ENCODE measurements at regions not wholly inside any gene's neighbourhood (a gene's known extent, or its start where the extent isn't known, plus 50 kb on each side); places are given as distances from the start of the nearest gene placed in this dataset.

- no peak for DNase-seq
These were observed 391.1 kb downstream of the PMP22 start for GRCh38 chr17:14873996-14874395.

- DNase-seq = no peak
These were observed 391.6 kb downstream of the PMP22 start for GRCh38 chr17:14873540-14873939.

GRCh38 chr17:14871921-14872320 lies 393.2 kb downstream of the PMP22 start:
- no peak for DNase-seq

GRCh38 chr17:14866266-14866665 lies 398.9 kb downstream of the PMP22 start:
- no peak for DNase-seq

GRCh38 chr17:14864127-14864526 lies 401.0 kb downstream of the PMP22 start:
- DNase-seq = no peak

- DNase-seq = no peak
These were observed 405.6 kb downstream of the PMP22 start for GRCh38 chr17:14859542-14859941.

GRCh38 chr17:14856176-14856575 lies 408.9 kb downstream of the PMP22 start:
- no peak for DNase-seq

- no peak for DNase-seq
These were observed 410.4 kb downstream of the PMP22 start for GRCh38 chr17:14854691-14855090.

GRCh38 chr17:14845591-14846281 lies 419.4 kb downstream of the PMP22 start:
- no peak for DNase-seq

- DNase-seq = no peak
These were observed 421.9 kb downstream of the PMP22 start for GRCh38 chr17:14843086-14843795.

GRCh38 chr17:14840616-14841231 lies 424.4 kb downstream of the PMP22 start:
- DNase-seq = no peak

- DNase-seq = no peak
These were observed 426.6 kb downstream of the PMP22 start for GRCh38 chr17:14838567-14838966.

- no peak for DNase-seq
These were observed 431.8 kb downstream of the PMP22 start for GRCh38 chr17:14833201-14833785.

- no peak for DNase-seq
These were observed 433.6 kb downstream of the PMP22 start for GRCh38 chr17:14831491-14831890.

- DNase-seq = no peak
These were observed 437.7 kb downstream of the PMP22 start for GRCh38 chr17:14827396-14827919.

- DNase-seq = no peak
These were observed 438.8 kb downstream of the PMP22 start for GRCh38 chr17:14826358-14826757.

- DNase-seq = no peak
These were observed 446.7 kb downstream of the PMP22 start for GRCh38 chr17:14818469-14818868.

GRCh38 chr17:14815079-14815478 lies 450.0 kb downstream of the PMP22 start:
- no peak for DNase-seq

GRCh38 chr17:14813649-14814370 lies 451.3 kb downstream of the PMP22 start:
- no peak for DNase-seq

- DNase-seq = no peak
These were observed 456.7 kb downstream of the PMP22 start for GRCh38 chr17:14808425-14808824.

GRCh38 chr17:14805348-14805747 lies 459.8 kb downstream of the PMP22 start:
- no peak for DNase-seq

- no peak for DNase-seq
These were observed 461.3 kb downstream of the PMP22 start for GRCh38 chr17:14803826-14804225.

- DNase-seq = no peak
These were observed 467.3 kb downstream of the PMP22 start for GRCh38 chr17:14797801-14798200.

All from NK-92 treated with Interleukin-12 subunit alpha and Interleukin-12 subunit beta, amount 100 ng/mL, for 24 hours (cell line).